Embryonic facial prominence (tissue), 1 donor: ENCODE measurements at regions not wholly inside any gene's neighbourhood (a gene's known extent, or its start where the extent isn't known, plus 50 kb on each side); places are given as distances from the start of the nearest gene placed in this dataset.
"Not testable (repeated sequence)": the region's sequence is repeated elsewhere in the genome, so short reads cannot be mapped to it uniquely, and the experiment has no call there.

Source experiments
- DNase-seq: peaks from one replicate; pipeline ENCODE4 v3.0.0-alpha.2; 2016; ENCODE audit errors: extremely low spot score

DNA sequence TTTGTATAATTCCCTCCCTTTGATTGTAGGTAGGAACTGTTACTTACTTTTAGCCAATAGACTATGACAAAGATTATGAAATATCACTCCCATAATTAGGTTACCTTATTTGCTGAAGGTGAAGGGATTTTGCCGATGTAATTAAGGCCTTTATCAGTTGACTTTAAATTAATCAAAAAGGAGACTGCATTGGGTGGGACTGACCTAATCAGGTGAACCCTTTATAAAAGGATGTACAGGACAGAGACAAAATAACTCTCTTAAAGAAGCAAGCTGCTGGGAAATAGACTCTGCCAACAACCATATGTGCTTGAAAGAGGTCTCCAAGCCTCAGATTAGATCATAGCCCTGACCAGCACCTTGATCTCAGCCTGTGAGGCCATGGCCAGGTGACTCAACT is 167.6 kb downstream of the SOX3 start:
- DNase-seq, result no peak

GRCh38 chrX:140318296-140318695 is 186.6 kb downstream of the SOX3 start:
- DNase-seq, result no peak

- DNase-seq, result no peak
Observed at GRCh38 chrX:140317462-140317861, 187.4 kb downstream of the SOX3 start.

DNA sequence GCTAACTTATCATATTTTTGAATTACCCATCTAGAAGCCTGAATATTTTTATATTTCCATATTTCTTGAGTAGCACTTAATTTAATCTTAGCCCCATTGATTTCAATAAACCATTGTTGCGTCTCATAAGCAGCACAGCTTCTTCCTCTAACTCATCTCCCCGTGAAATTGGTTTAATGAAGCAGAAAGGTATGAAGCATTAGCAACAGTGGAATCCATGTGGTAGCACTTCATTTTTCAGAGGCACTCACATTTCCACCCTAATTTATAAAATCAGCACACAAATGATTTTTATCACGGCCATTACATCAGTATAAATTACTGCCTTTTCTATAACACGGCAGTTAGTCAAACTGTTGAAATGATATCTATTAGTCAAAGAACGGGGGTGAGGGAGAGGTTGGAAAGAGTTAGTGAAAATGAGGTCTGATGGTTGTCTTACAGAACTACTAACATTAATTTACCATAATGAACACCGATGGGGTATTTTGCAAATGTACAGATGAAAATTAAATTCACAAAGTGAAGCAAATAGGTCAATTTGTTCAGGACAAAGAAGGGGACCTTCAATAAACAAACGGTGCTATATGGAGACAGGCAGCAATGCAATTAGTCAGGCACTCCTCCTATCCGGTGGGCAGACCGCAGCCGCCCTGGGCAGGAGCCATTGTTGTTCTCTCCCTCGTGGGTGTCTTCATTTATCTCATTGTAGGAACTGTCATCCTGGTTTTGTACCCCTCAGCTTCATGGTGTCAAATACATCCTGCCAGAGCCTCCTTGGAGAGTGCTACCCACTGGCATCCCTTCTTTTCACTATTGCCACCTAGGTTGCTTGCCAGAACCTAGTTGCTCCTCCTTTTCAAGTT is 205.7 kb downstream of the SOX3 start:
- DNase-seq, result no peak

DNA sequence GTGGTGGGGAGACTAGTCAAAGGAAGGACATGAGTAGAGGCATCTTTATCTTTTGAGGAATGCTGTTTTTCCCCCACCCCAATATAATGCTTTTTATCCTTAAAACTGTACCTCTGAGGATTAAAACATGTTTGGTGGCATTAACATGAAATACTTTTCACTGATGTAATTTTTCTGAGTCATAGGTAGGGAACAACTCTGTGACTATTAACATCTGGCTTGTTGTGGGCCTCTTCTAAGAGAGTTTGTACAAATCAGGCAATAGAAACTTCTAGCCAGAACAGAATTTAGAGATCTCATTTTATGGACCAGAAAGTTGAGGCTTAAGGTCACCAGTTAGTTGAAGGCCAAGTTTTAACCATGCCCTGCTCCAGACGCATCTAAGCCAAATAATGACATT is 207.6 kb downstream of the SOX3 start:
- DNase-seq, result no peak

DNA sequence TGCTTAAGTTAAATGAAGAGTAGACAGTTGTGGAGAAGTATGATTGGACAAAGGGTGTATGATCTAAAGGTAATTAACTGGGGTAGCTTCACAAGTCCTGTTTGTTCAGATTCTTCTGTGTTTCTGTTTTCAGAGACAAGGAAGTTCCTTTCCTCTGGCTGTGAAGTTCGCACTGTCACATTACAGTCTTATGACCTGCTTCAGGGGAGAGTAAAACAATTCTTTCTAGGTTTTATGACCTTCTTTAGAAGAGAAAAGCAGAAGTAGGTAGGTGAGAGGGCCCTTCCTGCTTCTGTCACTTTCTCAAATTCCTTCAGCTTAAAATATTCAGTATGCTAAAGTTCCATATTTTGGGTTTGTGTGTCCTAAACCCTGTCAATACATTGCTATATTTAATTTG is 211.9 kb downstream of the SOX3 start:
- no peak for DNase-seq

- DNase-seq, result no peak
Observed at GRCh38 chrX:140292188-140292587, 212.7 kb downstream of the SOX3 start.

- no peak for DNase-seq
Observed at GRCh38 chrX:140274811-140275525, 229.9 kb downstream of the SOX3 start.

DNA sequence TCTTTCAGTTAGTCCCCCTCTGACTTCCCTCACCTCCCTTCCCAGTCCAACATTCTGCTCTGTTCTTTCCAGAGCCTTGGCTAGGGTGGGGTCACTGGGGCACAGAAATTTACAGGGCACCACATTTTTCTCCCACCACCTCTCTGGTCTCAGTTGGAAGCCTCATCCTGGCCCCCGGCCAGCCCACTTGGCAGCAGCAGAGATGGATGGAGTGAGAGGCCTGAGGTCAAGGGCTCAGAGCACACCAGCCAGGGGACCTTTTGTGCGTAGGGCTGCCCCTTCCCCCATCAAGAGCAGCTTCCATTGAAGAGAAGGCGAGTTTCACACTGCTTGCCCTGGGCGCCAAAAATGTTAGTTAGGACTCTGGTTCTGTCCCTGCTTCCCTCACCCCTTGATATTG is 230.9 kb downstream of the SOX3 start:
- no peak for DNase-seq

- DNase-seq, result no peak
Observed at GRCh38 chrX:140250391-140250790, 254.5 kb downstream of the SOX3 start.

- no peak for DNase-seq
Observed at GRCh38 chrX:140249088-140249487, 255.8 kb downstream of the SOX3 start.

GRCh38 chrX:140229191-140229590 is 263.9 kb upstream of the CXorf66 start:
- no peak for DNase-seq

- DNase-seq, result not testable (repeated sequence)
Observed at GRCh38 chrX:140226037-140226436, 260.7 kb upstream of the CXorf66 start.

DNA sequence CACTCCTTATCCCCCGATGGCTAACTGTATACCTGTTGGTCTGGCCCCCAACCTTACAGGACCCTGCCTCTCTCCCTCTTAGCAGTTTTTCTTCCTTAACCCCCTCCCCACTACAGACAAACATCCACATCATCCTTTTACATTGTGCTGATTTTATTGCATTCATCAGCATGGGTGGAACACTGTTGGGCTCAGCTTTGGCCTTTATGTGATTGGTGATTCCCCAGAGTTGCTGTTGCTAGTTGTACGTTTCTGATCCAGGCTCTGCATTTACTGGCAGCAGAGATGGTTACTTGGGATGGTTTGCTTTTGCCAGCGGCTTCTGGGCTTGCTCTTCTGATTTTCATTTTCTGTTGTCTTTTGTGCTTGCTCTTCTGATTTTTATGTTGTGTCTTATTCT is 250.6 kb upstream of the CXorf66 start:
- not testable (repeated sequence) for DNase-seq

- DNase-seq, result not testable (repeated sequence)
Observed at GRCh38 chrX:140214518-140214917, 249.2 kb upstream of the CXorf66 start.

DNA sequence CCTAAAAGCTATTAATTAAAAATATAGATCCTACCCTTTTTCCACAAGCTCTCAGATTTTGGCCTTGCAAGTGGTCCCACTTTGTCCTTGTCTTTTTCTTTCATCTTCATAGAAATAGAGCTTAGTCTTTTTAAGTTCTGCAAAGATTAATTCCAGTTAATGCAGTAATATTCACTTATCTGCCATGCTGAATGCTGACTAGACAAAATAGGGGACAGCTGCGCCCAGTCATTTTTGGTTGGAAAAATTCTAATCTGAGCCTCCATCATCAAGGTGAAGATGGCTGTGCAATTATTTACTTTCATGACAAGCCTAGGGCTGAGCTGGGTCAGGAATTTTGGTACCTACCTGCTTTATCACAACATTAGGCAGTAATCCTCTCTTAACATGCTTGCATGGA is 241.3 kb upstream of the CXorf66 start:
- DNase-seq, result no peak

DNA sequence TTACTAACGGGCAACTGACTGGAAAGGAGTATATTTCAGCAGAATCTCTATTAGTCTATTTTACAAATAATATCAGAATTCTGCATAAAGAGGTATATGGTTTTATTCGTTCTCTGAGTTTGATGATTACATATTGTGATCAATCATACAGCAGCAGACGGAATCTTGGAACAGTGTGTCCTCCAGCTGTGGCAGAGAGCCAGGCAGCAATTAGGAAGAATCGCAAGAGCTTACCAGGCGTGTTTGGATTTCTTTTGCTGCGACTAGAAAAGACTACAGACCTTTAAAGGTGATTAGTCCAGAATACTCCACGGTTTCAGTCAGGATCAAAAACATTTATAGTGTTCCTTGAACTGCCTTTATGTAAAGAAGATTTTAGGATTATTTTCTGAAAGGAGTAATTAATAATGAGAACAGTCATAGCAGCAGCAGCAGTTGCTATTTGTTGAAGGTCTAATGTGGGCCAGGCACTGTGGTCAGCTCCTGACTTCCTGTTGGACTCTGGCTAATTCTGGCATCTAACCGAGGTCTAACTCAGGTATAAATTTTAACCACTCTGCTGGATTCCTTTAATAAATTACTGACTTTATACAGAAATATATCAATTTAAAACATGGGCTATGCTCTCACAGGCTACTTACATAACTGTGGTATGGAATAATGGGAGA is 225.3 kb upstream of the CXorf66 start:
- DNase-seq, result no peak

GRCh38 chrX:140180585-140180984 is 215.3 kb upstream of the CXorf66 start:
- DNase-seq, result no peak

- no peak for DNase-seq
Observed at GRCh38 chrX:140177821-140178220, 212.5 kb upstream of the CXorf66 start.

- no peak for DNase-seq
Observed at GRCh38 chrX:140172401-140172800, 207.1 kb upstream of the CXorf66 start.

DNA sequence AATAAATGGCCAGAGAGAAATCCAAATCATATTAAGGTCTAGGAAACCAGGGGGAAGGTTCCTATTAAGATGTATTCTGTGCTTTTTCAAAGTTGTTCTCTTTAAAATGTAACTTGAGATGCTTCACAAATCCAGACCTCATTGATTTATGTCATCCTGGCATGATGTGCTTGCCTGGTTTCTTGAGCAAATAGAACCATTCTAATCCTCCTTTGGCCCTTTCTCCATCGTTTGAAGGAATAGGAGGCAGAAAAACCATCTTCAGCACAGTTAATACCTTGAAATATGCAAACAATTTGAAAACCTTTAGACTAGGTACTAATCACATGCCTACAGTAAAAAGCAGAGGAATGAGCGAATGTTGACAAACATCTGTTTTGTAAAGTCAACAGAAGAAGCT is 202.2 kb upstream of the CXorf66 start:
- no peak for DNase-seq

DNA sequence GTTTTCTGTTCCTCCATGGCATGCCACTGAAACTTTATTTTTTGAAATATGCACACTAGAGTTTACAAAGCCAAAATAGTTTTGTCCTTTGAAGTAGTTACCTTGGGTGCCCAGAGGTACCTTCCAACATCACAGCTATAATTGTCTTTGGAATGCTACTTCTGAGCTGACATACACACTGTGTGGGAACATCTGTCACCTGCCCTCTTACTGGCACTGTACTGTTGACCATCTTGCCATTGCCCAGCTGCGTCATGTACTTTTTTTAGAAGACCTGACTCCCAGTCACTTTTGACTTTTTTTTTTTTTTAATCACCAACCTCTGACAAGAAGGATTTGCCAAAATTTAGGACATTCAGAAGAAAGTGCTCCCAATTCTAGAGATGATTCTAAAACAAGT is 200.5 kb upstream of the CXorf66 start:
- DNase-seq, result no peak

DNA sequence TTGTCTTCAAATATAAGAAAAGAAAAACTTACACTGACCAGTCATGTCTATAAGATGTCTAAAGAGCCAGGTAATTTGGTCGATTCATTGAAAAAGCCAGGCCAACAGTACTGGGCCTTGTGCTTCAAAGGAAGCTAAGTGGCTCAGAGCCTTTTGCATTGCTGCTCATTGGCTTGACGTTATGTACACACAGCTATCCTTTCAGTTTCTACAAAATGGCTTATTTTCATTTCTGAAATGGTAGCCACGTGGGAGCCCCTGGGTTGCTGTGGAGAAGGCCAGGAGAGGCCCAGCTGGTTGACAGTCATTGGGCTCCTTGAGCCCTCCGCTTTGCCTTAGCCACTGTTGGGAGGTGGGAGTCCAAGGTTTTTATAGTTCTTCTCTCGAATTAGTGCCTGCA is 199.1 kb upstream of the CXorf66 start:
- no peak for DNase-seq
